ENCODE measurements at regions not wholly inside any gene's neighbourhood (a gene's known extent, or its start where the extent isn't known, plus 50 kb on each side); places are given as distances from the start of the nearest gene placed in this dataset.

DNA sequence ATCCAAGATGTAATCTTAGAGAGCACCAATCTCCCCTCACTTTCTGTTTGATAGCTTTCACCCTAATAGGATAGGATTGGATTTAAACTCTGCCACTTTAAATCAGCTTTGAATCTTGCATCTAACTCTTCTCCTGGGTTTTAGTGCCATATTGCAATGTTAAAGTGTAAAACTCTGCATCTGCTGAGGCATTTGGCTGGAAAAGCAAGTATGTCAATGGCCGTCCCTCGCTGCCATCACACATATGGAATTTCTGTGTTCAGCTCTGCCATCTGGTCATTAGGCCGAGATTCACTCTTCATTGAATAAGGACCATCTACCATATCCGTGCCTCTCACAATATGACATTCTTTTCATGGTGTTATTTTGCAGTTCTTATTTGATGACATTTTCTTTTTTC lies 728.1 kb upstream of the PIK3C3 start:
- TF ChIP-seq, protein P1, sequence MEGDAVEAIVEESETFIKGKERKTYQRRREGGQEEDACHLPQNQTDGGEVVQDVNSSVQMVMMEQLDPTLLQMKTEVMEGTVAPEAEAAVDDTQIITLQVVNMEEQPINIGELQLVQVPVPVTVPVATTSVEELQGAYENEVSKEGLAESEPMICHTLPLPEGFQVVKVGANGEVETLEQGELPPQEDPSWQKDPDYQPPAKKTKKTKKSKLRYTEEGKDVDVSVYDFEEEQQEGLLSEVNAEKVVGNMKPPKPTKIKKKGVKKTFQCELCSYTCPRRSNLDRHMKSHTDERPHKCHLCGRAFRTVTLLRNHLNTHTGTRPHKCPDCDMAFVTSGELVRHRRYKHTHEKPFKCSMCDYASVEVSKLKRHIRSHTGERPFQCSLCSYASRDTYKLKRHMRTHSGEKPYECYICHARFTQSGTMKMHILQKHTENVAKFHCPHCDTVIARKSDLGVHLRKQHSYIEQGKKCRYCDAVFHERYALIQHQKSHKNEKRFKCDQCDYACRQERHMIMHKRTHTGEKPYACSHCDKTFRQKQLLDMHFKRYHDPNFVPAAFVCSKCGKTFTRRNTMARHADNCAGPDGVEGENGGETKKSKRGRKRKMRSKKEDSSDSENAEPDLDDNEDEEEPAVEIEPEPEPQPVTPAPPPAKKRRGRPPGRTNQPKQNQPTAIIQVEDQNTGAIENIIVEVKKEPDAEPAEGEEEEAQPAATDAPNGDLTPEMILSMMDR (IDR thresholded peaks at IDR 0.05) = no peak
- TF ChIP-seq POLR2A (IDR thresholded peaks at IDR 0.05) = no peak
